ENCODE measurements at regions not wholly inside any gene's neighbourhood (a gene's known extent, or its start where the extent isn't known, plus 50 kb on each side); places are given as distances from the start of the nearest gene placed in this dataset.

DNA sequence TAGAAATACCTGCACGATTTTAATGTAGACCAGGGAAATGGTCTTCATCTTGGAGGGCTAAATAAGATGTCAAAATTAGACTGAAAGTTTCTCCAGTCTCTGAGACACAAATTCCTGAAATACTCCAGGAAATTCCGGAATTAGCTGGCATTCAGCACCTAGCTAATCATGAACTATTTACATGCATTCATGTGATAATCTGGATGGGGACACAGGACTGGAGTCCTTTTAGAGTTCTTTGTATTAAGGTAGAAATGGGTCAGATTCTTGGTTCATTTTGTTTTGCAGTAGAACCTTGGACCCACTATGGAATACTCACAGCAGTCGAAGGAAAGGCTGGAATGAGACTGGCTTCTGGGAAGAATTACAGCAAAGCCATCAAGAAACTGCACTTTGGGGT, 65.3 kb upstream of the MDFIC start:
- TF ChIP-seq POLR2AphosphoS5 (IDR thresholded peaks at IDR 0.05; ENCODE audit: insufficient read depth in 1 of 2, low read depth in 1 of 2), result no peak
- no peak for TF ChIP-seq CTCF (IDR thresholded peaks at IDR 0.05)

Data from vagina (tissue), 2 donors.